Motor neuron (in vitro differentiated cells): ENCODE measurements at regions not wholly inside any gene's neighbourhood (a gene's known extent, or its start where the extent isn't known, plus 50 kb on each side); places are given as distances from the start of the nearest gene placed in this dataset.

ENCODE experiments used
- ATAC-seq, 8 experiments: fragments of 200-7000 bp; cut with Tn5 transposase; replicated peaks in 6 of 8; 2 replicates each; pipeline ENCODE4 v1.8.0; 2021; ENCODE audit warnings: mild to moderate bottlenecking in 8 of 8, moderate library complexity in 8 of 8
- H3K27ac ChIP-seq, 2 donors: fragments of 250-450 bp; sonication (Bioruptor Pico); 2 replicates each; pipeline ENCODE4 v1.9.0; 2021; ENCODE audit warnings: antibody characterized with exemption in 2 of 2, mild to moderate bottlenecking in 2 of 2, moderate library complexity in 1 of 2
- H3K4me1 ChIP-seq, 2 donors: fragments of 250-450 bp; sonication (Bioruptor Pico); replicated peaks in 1 of 2; 2 replicates each; pipeline ENCODE4 v1.6.1; 2021; ENCODE audit warnings: antibody characterized with exemption in 2 of 2, mild to moderate bottlenecking in 2 of 2, moderate library complexity in 1 of 2
- H3K4me3 ChIP-seq, 5 donors: fragments of 250-450 bp; sonication (Bioruptor Pico); 2 replicates each; pipeline ENCODE4 v1.9.0; 2021; ENCODE audit warnings: antibody characterized with exemption in 5 of 5, mild to moderate bottlenecking in 5 of 5, moderate library complexity in 4 of 5
- WGBS, 10 experiments: fragments of 450-650 bp; shearing (Covaris generic); methylation state at CpG; one replicate each; pipeline ENCODE4 v1.0.0; 2022; 5-methylcytosine and 5-hydroxymethylcytosine counted together
- in situ Hi-C, 9 experiments: fragments of 400-800 bp; cut with MboI; loops; one replicate each; pipeline ENCODE4 v1.15.0; 2021; ENCODE audit warnings: low sequenced_read_pairs in 9 of 9, low pct_unique_long_range_greater_than_20kb in 2 of 9; ENCODE audit not compliant: unreplicated experiment in 9 of 9

- 0 to 83% (median 30%) methylated on average over 1 to 6 of the region's 6 CpGs; no CpG with 5 or more reads in 1 of the 10 experiments for WGBS, 10 experiments
- in situ Hi-C loops = loop anchor here in 3 of 9 experiments (25.0 kb wide), 2 partner anchors 176 to 301 kb away; partner anchors contain the start of genes GNG11 (in 3 of the 3) and GNGT1 (in 3 of the 3)
- Histone ChIP-seq H3K4me3 (no peak overlapping the region), H3K27ac (no peak overlapping the region), H3K4me1 (no peaks in the 10 kb centered on the region)
- peak; percentile 48 to 97 (median 78) for ATAC-seq
Observed at GRCh38 chr7:94087664-94088352, 83.7 kb upstream of the BET1 start.

GRCh38 chr7:94088560-94088959 lies 84.4 kb upstream of the BET1 start:
- in situ Hi-C loops = loop anchor here in 3 of 9 experiments (25.0 kb wide), 2 partner anchors 176 to 301 kb away; partner anchors contain the start of genes GNG11 (in 3 of the 3) and GNGT1 (in 3 of the 3)
- no peak overlapping the region for H3K4me3 ChIP-seq
- H3K27ac ChIP-seq = no peak overlapping the region
- ATAC-seq = peak in 5 of 8 experiments; percentile 32 to 80 (median 64)
- H3K4me1 ChIP-seq = no peaks in the 10 kb centered on the region

GRCh38 chr7:94089806-94090205 lies 85.7 kb upstream of the BET1 start:
- no peaks in the 10 kb centered on the region for H3K4me1 ChIP-seq
- ATAC-seq = no peak
- H3K4me3 ChIP-seq = no peak overlapping the region
- 20 to 95% (median 82%) methylated on average over 1 to 4 of the region's 4 CpGs; no CpG with 5 or more reads in 2 of the 10 experiments for WGBS, 10 experiments
- H3K27ac ChIP-seq = no peak overlapping the region
- in situ Hi-C loops = loop anchor here in 3 of 9 experiments (25.0 kb wide), 2 partner anchors 178 to 303 kb away; partner anchors contain the start of genes GNG11 (in 3 of the 3) and GNGT1 (in 3 of the 3)

- no peak overlapping the region for H3K27ac ChIP-seq
- in situ Hi-C loops = loop anchor here in 3 of 9 experiments (25.0 kb wide), 2 partner anchors 181 to 306 kb away; partner anchors contain the start of genes GNG11 (in 3 of the 3) and GNGT1 (in 3 of the 3)
- ATAC-seq = no peak
- 0 to 80% (median 38%) methylated on average over 1 of the region's 1 CpG; no CpG with 5 or more reads in 2 of the 10 experiments for WGBS, 10 experiments
- no peak overlapping the region for H3K4me3 ChIP-seq
- H3K4me1 ChIP-seq = no peaks in the 10 kb centered on the region
Observed at GRCh38 chr7:94092980-94093379, 88.8 kb upstream of the BET1 start.

GRCh38 chr7:94094298-94094697 lies 90.1 kb upstream of the BET1 start:
- ATAC-seq = no peak
- 0 to 100% (median 83%) methylated on average over 1 of the region's 1 CpG; no CpG with 5 or more reads in 2 of the 10 experiments for WGBS, 10 experiments
- in situ Hi-C loops = loop anchor here in 3 of 9 experiments (25.0 kb wide), 2 partner anchors 182 to 307 kb away; partner anchors contain the start of genes GNG11 (in 3 of the 3) and GNGT1 (in 3 of the 3)
- H3K4me1 ChIP-seq = no peaks in the 10 kb centered on the region
- H3K4me3 ChIP-seq = no peak overlapping the region
- no peak overlapping the region for H3K27ac ChIP-seq

GRCh38 chr7:94095316-94096009 lies 91.3 kb upstream of the BET1 start:
- H3K4me3 ChIP-seq = no peak overlapping the region
- peak in 4 of 8 experiments; percentile 51 to 70 (median 58) for ATAC-seq
- WGBS, 10 experiments = 35 to 100% (median 67%) methylated on average over 1 to 5 of the region's 5 CpGs; no CpG with 5 or more reads in 1 of the 10 experiments
- in situ Hi-C loops = loop anchor here in 3 of 9 experiments (25.0 kb wide), 2 partner anchors 183 to 308 kb away; partner anchors contain the start of genes GNG11 (in 3 of the 3) and GNGT1 (in 3 of the 3)
- H3K4me1 ChIP-seq = no peaks in the 10 kb centered on the region
- H3K27ac ChIP-seq = no peak overlapping the region

DNA sequence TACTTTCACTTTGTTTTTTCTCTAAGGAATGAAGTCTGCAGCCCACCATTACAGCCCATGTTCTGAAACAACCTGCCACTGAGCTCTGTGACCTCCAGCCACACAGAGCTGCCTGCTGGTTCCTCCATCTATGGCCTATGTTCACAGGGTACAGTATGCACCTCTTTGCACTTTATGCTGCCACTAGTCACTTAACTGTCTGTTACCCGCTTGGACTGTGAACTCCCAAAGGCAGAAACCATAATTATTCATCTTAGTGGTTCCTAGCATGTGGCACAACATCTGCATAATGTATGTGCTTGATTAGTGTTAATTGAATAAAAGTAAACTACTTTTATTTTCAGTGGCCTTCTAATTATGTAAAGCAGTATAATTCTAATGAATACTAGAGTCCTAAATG lies 95.5 kb upstream of the BET1 start:
- H3K4me3 ChIP-seq = no peak overlapping the region
- 0 to 100% (median 27%) methylated on average over 1 of the region's 1 CpG; no CpG with 5 or more reads in 4 of the 10 experiments for WGBS, 10 experiments
- no peak overlapping the region for H3K27ac ChIP-seq
- H3K4me1 ChIP-seq = no peaks in the 10 kb centered on the region
- in situ Hi-C loops = loop anchor here in 3 of 9 experiments (25.0 kb wide), 2 partner anchors 187 to 312 kb away; partner anchors contain the start of genes GNG11 (in 3 of the 3) and GNGT1 (in 3 of the 3)
- ATAC-seq = peak in 2 of 8 experiments; percentile 51 to 53

- no peak for ATAC-seq
- H3K4me1 ChIP-seq = no peaks in the 10 kb centered on the region
- 90 to 100% (median 94%) methylated on average over 2 to 5 of the region's 27 CpGs; no CpG with 5 or more reads in 7 of the 10 experiments for WGBS, 10 experiments
- in situ Hi-C loops = no loop called here
- H3K27ac ChIP-seq = no peak overlapping the region
- H3K4me3 ChIP-seq = no peak overlapping the region
Observed at GRCh38 chr7:94100723-94101345, 96.7 kb upstream of the BET1 start.

DNA sequence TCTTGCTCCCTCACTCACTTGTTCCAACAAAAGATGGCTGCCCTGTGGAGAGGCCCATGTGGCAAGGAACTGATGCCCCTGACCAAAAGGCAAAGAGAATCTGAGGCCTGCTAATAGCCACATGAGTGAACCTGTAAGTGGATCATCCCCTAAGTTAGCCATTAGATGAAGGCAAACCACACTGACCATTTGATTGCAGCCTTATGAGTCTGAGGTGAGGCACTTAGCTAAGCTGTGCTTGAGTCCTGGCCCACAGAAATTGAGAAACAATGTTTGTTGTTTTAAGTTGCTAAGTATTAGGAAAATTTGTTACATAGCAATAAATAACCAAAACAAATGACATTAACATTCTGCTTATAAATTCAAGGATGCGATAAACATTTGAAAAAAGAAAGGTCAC lies 100.1 kb upstream of the BET1 start:
- in situ Hi-C loops = no loop called here
- Histone ChIP-seq H3K4me1 (no peaks in the 10 kb centered on the region), H3K27ac (no peak overlapping the region), H3K4me3 (no peak overlapping the region)
- no peak for ATAC-seq
- 55 to 100% (median 71%) methylated on average over 1 of the region's 1 CpG; no CpG with 5 or more reads in 1 of the 10 experiments for WGBS, 10 experiments

DNA sequence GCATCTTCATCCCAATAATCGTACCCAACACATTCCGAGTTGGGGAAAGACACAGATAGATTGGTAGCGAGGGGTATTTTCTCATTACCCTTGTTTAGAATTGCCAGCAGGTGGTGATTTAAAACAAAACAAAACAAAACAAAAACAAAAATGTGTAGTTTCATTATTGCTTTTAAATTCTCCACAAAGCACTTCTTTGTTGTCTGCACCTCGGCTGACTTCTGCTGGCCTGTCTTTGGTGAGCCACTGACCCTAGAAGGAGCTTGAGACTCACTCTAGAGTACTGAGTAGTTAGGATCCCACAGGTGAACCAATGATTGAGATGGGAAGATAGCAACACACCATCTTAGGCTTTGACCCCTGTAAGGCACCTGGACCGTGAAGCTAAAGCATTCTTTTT lies 105.4 kb upstream of the BET1 start:
- Histone ChIP-seq H3K4me1 (no peaks in the 10 kb centered on the region), H3K27ac (no peak overlapping the region), H3K4me3 (no peak overlapping the region)
- in situ Hi-C loops = no loop called here
- no peak for ATAC-seq
- 78 to 100% (median 98%) methylated on average over 1 to 5 of the region's 5 CpGs; no CpG with 5 or more reads in 1 of the 10 experiments for WGBS, 10 experiments

DNA sequence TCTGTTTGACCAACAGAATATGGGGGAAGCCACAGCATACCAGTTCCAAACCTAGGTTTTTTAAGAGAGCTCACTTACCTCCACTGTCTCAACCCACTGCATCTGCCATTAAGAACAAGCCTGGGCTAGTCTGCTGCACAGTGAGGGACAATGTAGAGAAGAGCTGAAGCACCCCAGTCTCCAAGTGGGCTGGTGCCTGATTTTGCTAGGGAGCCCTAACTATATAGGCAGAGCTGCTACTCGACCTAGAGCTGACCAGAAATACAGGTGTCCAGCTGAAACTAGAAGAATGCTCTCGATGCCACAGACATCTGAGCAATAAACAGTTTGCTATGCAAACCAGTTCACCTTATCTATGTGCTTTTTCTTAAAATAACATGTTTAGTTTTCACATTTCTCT lies 106.9 kb upstream of the BET1 start:
- no peak for ATAC-seq
- WGBS, 10 experiments = 20 to 100% (median 71%) methylated on average over 1 to 2 of the region's 2 CpGs; no CpG with 5 or more reads in 4 of the 10 experiments
- in situ Hi-C loops = no loop called here
- H3K4me1 ChIP-seq = no peaks in the 10 kb centered on the region
- no peak overlapping the region for H3K27ac ChIP-seq
- no peak overlapping the region for H3K4me3 ChIP-seq

DNA sequence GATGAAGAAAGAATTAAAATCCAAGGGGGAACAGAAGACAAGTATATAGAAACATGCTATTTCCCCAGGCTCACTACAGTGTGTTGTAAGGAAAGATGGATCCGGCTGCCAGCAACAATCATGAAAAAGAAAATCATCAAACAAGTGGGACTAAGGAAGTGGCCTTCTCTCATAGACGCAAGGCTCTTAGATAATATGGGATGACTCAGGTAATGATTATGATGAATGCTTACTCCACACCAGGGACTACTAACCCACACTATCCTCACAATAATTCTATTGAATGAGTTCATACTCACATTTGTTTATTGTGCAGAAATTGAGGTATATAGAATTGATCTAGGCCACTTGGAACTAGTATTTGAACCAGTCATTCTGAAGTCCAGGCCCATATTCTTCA lies 111.2 kb upstream of the BET1 start:
- H3K4me1 ChIP-seq = no peaks in the 10 kb centered on the region
- no peak overlapping the region for H3K4me3 ChIP-seq
- H3K27ac ChIP-seq = no peak overlapping the region
- WGBS, 10 experiments = 53 to 100% (median 67%) methylated on average over 1 to 2 of the region's 2 CpGs; no CpG with 5 or more reads in 4 of the 10 experiments
- ATAC-seq = peak in 2 of 8 experiments; percentile 39 to 45
- in situ Hi-C loops = no loop called here
